ENCODE measurements at regions not wholly inside any gene's neighbourhood (a gene's known extent, or its start where the extent isn't known, plus 50 kb on each side); places are given as distances from the start of the nearest gene placed in this dataset.

- no peak for DNase-seq
These were observed 50.2 kb upstream of the RUNX1 start for GRCh38 chr21:35099310-35099709.
